ENCODE measurements at regions not wholly inside any gene's neighbourhood (a gene's known extent, or its start where the extent isn't known, plus 50 kb on each side); places are given as distances from the start of the nearest gene placed in this dataset.
"Not testable (repeated sequence)": the region's sequence is repeated elsewhere in the genome, so short reads cannot be mapped to it uniquely, and the experiment has no call there.

GRCh38 chr7:84901366-84901765 lies 285.5 kb downstream of the SEMA3D start:
- Mint-ChIP-seq H3K27me3 (ENCODE audit: insufficient read depth, unreplicated experiment) (peaks cover 6% of the 10 kb centered on the region), H3K27ac (ENCODE audit: unreplicated experiment) (no peak overlapping the region), H3K4me1 (ENCODE audit: low read depth, unreplicated experiment) (no peaks in the 10 kb centered on the region), H3K9me3 (ENCODE audit: unreplicated experiment) (no peaks in the 10 kb centered on the region), H3K4me3 (ENCODE audit: unreplicated experiment) (no peak overlapping the region), H3K36me3 (ENCODE audit: insufficient read depth, unreplicated experiment) (no peaks in the 10 kb centered on the region)
- TF ChIP-seq CTCF (IDR thresholded peaks at IDR 0.05; ENCODE audit: insufficient read depth in 1 of 2, low read depth in 1 of 2, low read length in 1 of 2, severe bottlenecking in 1 of 2, unreplicated experiment in 1 of 2), result no peak
- BruUV-seq (replicated peaks), result no TSS peak
- DNase-seq, result no peak
- H3K4me1 ChIP-seq, result no peaks in the 10 kb centered on the region
- no peaks in the 10 kb centered on the region for H3K27me3 ChIP-seq (replicated peaks; ENCODE audit: control insufficient read depth, insufficient read depth, low read length)
- intact Hi-C loops (cut with micrococcal nuclease; ENCODE audit: unreplicated experiment), result no loop called here
- H3K36me3 ChIP-seq (ENCODE audit: control insufficient read depth, insufficient read depth, low read length), result no peaks in the 10 kb centered on the region
- no peak overlapping the region for H3K4me3 ChIP-seq (ENCODE audit: low read depth, low read length)
- POLR2A ChIA-PET, result no interaction called here
- CTCF ChIA-PET, result no interaction called here
- H3K9me3 ChIP-seq, result no peaks in the 10 kb centered on the region

- H3K36me3 ChIP-seq (ENCODE audit: control insufficient read depth, insufficient read depth, low read length), result no peaks in the 10 kb centered on the region
- no peak overlapping the region for H3K27ac Mint-ChIP-seq (ENCODE audit: unreplicated experiment)
- no peaks in the 10 kb centered on the region for H3K36me3 Mint-ChIP-seq (ENCODE audit: insufficient read depth, unreplicated experiment)
- H3K9me3 Mint-ChIP-seq (ENCODE audit: unreplicated experiment), result no peaks in the 10 kb centered on the region
- no peaks in the 10 kb centered on the region for H3K4me1 Mint-ChIP-seq (ENCODE audit: low read depth, unreplicated experiment)
- H3K9me3 ChIP-seq, result no peaks in the 10 kb centered on the region
- H3K27me3 ChIP-seq (replicated peaks; ENCODE audit: control insufficient read depth, insufficient read depth, low read length), result no peaks in the 10 kb centered on the region
- TF ChIP-seq CTCF (IDR thresholded peaks at IDR 0.05; ENCODE audit: insufficient read depth in 1 of 2, low read depth in 1 of 2, low read length in 1 of 2, severe bottlenecking in 1 of 2, unreplicated experiment in 1 of 2), result no peak
- H3K4me3 Mint-ChIP-seq (ENCODE audit: unreplicated experiment), result no peak overlapping the region
- DNase-seq, result no peak
- no TSS peak for BruUV-seq (replicated peaks)
- H3K27me3 Mint-ChIP-seq (ENCODE audit: insufficient read depth, unreplicated experiment), result peaks cover 3% of the 10 kb centered on the region
- ChIA-PET POLR2A (no interaction called here), CTCF (no interaction called here)
- no peak overlapping the region for H3K4me3 ChIP-seq (ENCODE audit: low read depth, low read length)
- no peaks in the 10 kb centered on the region for H3K4me1 ChIP-seq
- intact Hi-C loops (cut with micrococcal nuclease; ENCODE audit: unreplicated experiment), result no loop called here
These were observed 286.6 kb downstream of the SEMA3D start for GRCh38 chr7:84900215-84900614.

GRCh38 chr7:84895563-84895962 lies 291.3 kb downstream of the SEMA3D start:
- no TSS peak for BruUV-seq (replicated peaks)
- H3K9me3 Mint-ChIP-seq (ENCODE audit: unreplicated experiment), result no peaks in the 10 kb centered on the region
- Histone ChIP-seq H3K4me1 (no peaks in the 10 kb centered on the region), H3K9me3 (no peaks in the 10 kb centered on the region), H3K27me3 (replicated peaks; ENCODE audit: control insufficient read depth, insufficient read depth, low read length) (no peaks in the 10 kb centered on the region), H3K36me3 (ENCODE audit: control insufficient read depth, insufficient read depth, low read length) (no peaks in the 10 kb centered on the region), H3K4me3 (ENCODE audit: low read depth, low read length) (no peak overlapping the region)
- no peaks in the 10 kb centered on the region for H3K4me1 Mint-ChIP-seq (ENCODE audit: low read depth, unreplicated experiment)
- intact Hi-C loops (cut with micrococcal nuclease; ENCODE audit: unreplicated experiment), result no loop called here
- H3K4me3 Mint-ChIP-seq (ENCODE audit: unreplicated experiment), result no peak overlapping the region
- no peak for DNase-seq
- H3K27me3 Mint-ChIP-seq (ENCODE audit: insufficient read depth, unreplicated experiment), result no peaks in the 10 kb centered on the region
- ChIA-PET POLR2A (no interaction called here), CTCF (no interaction called here)
- no peaks in the 10 kb centered on the region for H3K36me3 Mint-ChIP-seq (ENCODE audit: insufficient read depth, unreplicated experiment)
- no peak for TF ChIP-seq CTCF (IDR thresholded peaks at IDR 0.05; ENCODE audit: insufficient read depth in 1 of 2, low read depth in 1 of 2, low read length in 1 of 2, severe bottlenecking in 1 of 2, unreplicated experiment in 1 of 2)
- H3K27ac Mint-ChIP-seq (ENCODE audit: unreplicated experiment), result no peak overlapping the region

- BruUV-seq (replicated peaks); H3K4me3 Mint-ChIP-seq (ENCODE audit: unreplicated experiment); H3K27me3 ChIP-seq (replicated peaks; ENCODE audit: control insufficient read depth, insufficient read depth, low read length): not testable (repeated sequence)
These were observed 303.3 kb downstream of the SEMA3D start for GRCh38 chr7:84883570-84883969.

GRCh38 chr7:84880326-84880997 lies 306.4 kb downstream of the SEMA3D start:
- DNase-seq; H3K36me3 ChIP-seq (ENCODE audit: control insufficient read depth, insufficient read depth, low read length); BruUV-seq (replicated peaks); intact Hi-C loops (cut with micrococcal nuclease; ENCODE audit: unreplicated experiment); H3K27ac Mint-ChIP-seq (ENCODE audit: unreplicated experiment); H3K36me3 Mint-ChIP-seq (ENCODE audit: insufficient read depth, unreplicated experiment); H3K4me3 Mint-ChIP-seq (ENCODE audit: unreplicated experiment); H3K27me3 ChIP-seq (replicated peaks; ENCODE audit: control insufficient read depth, insufficient read depth, low read length); H3K9me3 ChIP-seq; H3K9me3 Mint-ChIP-seq (ENCODE audit: unreplicated experiment); H3K4me1 ChIP-seq; H3K27me3 Mint-ChIP-seq (ENCODE audit: insufficient read depth, unreplicated experiment); H3K4me1 Mint-ChIP-seq (ENCODE audit: low read depth, unreplicated experiment); H3K4me3 ChIP-seq (ENCODE audit: low read depth, low read length); POLR2A ChIA-PET; CTCF ChIA-PET: not testable (repeated sequence)

More at GRCh38 chr7:84883570-84883969, 303.3 kb downstream of the SEMA3D start:
- DNase-seq; H3K4me1 Mint-ChIP-seq (ENCODE audit: low read depth, unreplicated experiment); H3K4me1 ChIP-seq; CTCF ChIA-PET; H3K9me3 Mint-ChIP-seq (ENCODE audit: unreplicated experiment); POLR2A ChIA-PET; H3K27ac Mint-ChIP-seq (ENCODE audit: unreplicated experiment); H3K9me3 ChIP-seq; H3K27me3 Mint-ChIP-seq (ENCODE audit: insufficient read depth, unreplicated experiment); intact Hi-C loops (cut with micrococcal nuclease; ENCODE audit: unreplicated experiment); H3K36me3 ChIP-seq (ENCODE audit: control insufficient read depth, insufficient read depth, low read length); H3K36me3 Mint-ChIP-seq (ENCODE audit: insufficient read depth, unreplicated experiment); H3K4me3 ChIP-seq (ENCODE audit: low read depth, low read length): not testable (repeated sequence)

Data from Caco-2 (cell line).